ENCODE measurements at regions not wholly inside any gene's neighbourhood (a gene's known extent, or its start where the extent isn't known, plus 50 kb on each side); places are given as distances from the start of the nearest gene placed in this dataset.

- H3K27ac ChIP-seq (ENCODE audit: insufficient read depth, low read depth, low read length) = no peak overlapping the region
- H3K4me2 ChIP-seq (ENCODE audit: insufficient read depth, low read length) = no peak overlapping the region
- H4K20me1 ChIP-seq (replicated peaks; ENCODE audit: control insufficient read depth, extremely low read depth, insufficient read depth, low read length) = no peaks in the 10 kb centered on the region
- dilution Hi-C loops (cut with MboI; ENCODE audit: extremely low pct_ligation_motif_present, low sequenced_read_pairs) (no loop called here), intact Hi-C loops (cut with micrococcal nuclease) (no loop called here)
- TF ChIP-seq MYC (IDR thresholded peaks at IDR 0.05; ENCODE audit: low read depth, low read length) = no peak
- no peak for TF ChIP-seq MAX (IDR thresholded peaks at IDR 0.05; ENCODE audit: insufficient read depth, insufficient read length)
- TF ChIP-seq, protein P1, sequence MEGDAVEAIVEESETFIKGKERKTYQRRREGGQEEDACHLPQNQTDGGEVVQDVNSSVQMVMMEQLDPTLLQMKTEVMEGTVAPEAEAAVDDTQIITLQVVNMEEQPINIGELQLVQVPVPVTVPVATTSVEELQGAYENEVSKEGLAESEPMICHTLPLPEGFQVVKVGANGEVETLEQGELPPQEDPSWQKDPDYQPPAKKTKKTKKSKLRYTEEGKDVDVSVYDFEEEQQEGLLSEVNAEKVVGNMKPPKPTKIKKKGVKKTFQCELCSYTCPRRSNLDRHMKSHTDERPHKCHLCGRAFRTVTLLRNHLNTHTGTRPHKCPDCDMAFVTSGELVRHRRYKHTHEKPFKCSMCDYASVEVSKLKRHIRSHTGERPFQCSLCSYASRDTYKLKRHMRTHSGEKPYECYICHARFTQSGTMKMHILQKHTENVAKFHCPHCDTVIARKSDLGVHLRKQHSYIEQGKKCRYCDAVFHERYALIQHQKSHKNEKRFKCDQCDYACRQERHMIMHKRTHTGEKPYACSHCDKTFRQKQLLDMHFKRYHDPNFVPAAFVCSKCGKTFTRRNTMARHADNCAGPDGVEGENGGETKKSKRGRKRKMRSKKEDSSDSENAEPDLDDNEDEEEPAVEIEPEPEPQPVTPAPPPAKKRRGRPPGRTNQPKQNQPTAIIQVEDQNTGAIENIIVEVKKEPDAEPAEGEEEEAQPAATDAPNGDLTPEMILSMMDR (IDR thresholded peaks at IDR 0.05; ENCODE audit: extremely low read depth in 1 of 2, insufficient read depth in 1 of 2, low read depth in 1 of 2, low read length in 2 of 2) = no peak
- TF ChIP-seq JUN (IDR thresholded peaks at IDR 0.05; ENCODE audit: borderline replicate concordance, insufficient read depth, insufficient read length, low read depth) = no peak
- TF ChIP-seq GATA2 (IDR thresholded peaks at IDR 0.05; ENCODE audit: insufficient read depth, insufficient read length, low read depth, low read length) = no peak
- no peak for TF ChIP-seq POLR2A (IDR thresholded peaks at IDR 0.05; ENCODE audit: low read depth, low read length)
- TF ChIP-seq FOS (IDR thresholded peaks at IDR 0.05; ENCODE audit: borderline replicate concordance, insufficient read depth, low read length) = no peak
- no peaks in the 10 kb centered on the region for H3K36me3 ChIP-seq (ENCODE audit: control insufficient read depth in 2 of 2, extremely low read depth in 1 of 2, insufficient read depth in 2 of 2, low read length in 2 of 2)
- DNase-seq (ENCODE audit: low read depth, low spot score) (no peak), FAIRE-seq (no peak)
- no peaks in the 10 kb centered on the region for H3K4me1 ChIP-seq (ENCODE audit: control insufficient read depth, extremely low read depth, insufficient read depth, low read length)
- H3K9me1 ChIP-seq (replicated peaks; ENCODE audit: control insufficient read depth, extremely low read depth, insufficient read depth, low read length) = no peaks in the 10 kb centered on the region
- POLR2A ChIA-PET = no interaction called here
- H3K4me3 ChIP-seq (replicated peaks in 1 of 3; ENCODE audit: insufficient read depth in 1 of 3, low read depth in 1 of 3, low read length in 3 of 3) = no peak overlapping the region
- BruUV-seq (replicated peaks) = no TSS peak
- CTCF ChIA-PET = no interaction called here
- no peaks in the 10 kb centered on the region for H3K27me3 ChIP-seq (ENCODE audit: control insufficient read depth in 2 of 2, insufficient read depth in 2 of 2, low read length in 2 of 2)
- H3K9ac ChIP-seq (replicated peaks; ENCODE audit: extremely low read depth, insufficient read depth, low read length) = no peak overlapping the region
- H2AFZ ChIP-seq (ENCODE audit: low read depth, low read length) = no peak overlapping the region
- no peaks in the 10 kb centered on the region for H3K79me2 ChIP-seq (ENCODE audit: control insufficient read depth, insufficient read depth, low read length)
- no peaks in the 10 kb centered on the region for H3K9me3 ChIP-seq (replicated peaks; ENCODE audit: control insufficient read depth, insufficient read depth, low read length)
Measured at GRCh38 chr13:63843766-63844699, 2428.4 kb upstream of the PCDH20 start.

All from endothelial cell of umbilical vein (primary cell).